NB4 (cell line): ENCODE measurements at regions not wholly inside any gene's neighbourhood (a gene's known extent, or its start where the extent isn't known, plus 50 kb on each side); places are given as distances from the start of the nearest gene placed in this dataset.

Experiments used
- CTCF ChIP-seq: IDR thresholded peaks from one replicate; pipeline ENCODE4 v1.5.1; 2012; ENCODE audit warnings: low read depth, low read length
- TF ChIP-seq, protein P1 (sequence below): IDR thresholded peaks from 2 replicates; pipeline ENCODE4 v1.6.1; 2011; ENCODE audit warnings: low read depth, low read length

GRCh38 chr5:53323511-53323910 lies 156.9 kb upstream of the FST start:
- no peak for TF ChIP-seq CTCF
- TF ChIP-seq, protein P1, sequence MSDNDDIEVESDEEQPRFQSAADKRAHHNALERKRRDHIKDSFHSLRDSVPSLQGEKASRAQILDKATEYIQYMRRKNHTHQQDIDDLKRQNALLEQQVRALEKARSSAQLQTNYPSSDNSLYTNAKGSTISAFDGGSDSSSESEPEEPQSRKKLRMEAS: no peak
